ENCODE measurements at regions not wholly inside any gene's neighbourhood (a gene's known extent, or its start where the extent isn't known, plus 50 kb on each side); places are given as distances from the start of the nearest gene placed in this dataset.

DNA sequence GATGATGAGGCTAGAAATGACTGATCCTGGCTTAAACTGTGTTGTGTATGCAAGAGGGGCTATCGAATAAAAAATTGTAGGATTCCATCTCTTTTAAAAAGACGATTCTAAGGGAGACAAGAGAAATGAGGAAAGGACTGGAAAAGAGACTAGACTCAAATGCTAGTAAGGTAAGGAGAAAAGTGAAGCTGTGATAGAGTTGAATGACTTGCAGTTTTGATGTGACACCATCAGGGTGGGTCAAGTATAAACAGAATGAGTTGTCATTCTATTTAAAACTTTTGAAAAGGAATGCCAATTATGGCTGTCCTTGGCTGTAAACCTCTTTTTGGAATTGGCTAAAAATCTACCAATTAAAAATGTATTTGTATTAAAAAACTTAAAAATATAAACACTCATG is 184.5 kb upstream of the PHF14 start:
- no peak overlapping the region for H2BK5ac ChIP-seq (ENCODE audit: insufficient read length, low read length)
- Mint-ChIP-seq H3K27ac (no peak overlapping the region), H3K36me3 (ENCODE audit: insufficient read depth in 1 of 3, low read depth in 3 of 3) (no peaks in the 10 kb centered on the region), H3K4me1 (no peaks in the 10 kb centered on the region), H3K4me3 (no peak overlapping the region), H3K9me3 (no peaks in the 10 kb centered on the region), H3K27me3 (ENCODE audit: low read depth) (no peaks in the 10 kb centered on the region)
- H2AK5ac ChIP-seq (ENCODE audit: insufficient read length, low read length), result no peak overlapping the region
- no peak overlapping the region for H3K27ac ChIP-seq (ENCODE audit: insufficient read length, low read depth, low read length)
- no peak overlapping the region for H2BK12ac ChIP-seq (ENCODE audit: insufficient read length, low read depth, low read length)
- TF ChIP-seq CTCF (conservative IDR thresholded peaks at IDR 0.05), result no peak
- no peak overlapping the region for H3K4me2 ChIP-seq (ENCODE audit: insufficient read depth, insufficient read length, low read length)
- no peaks in the 10 kb centered on the region for H3K9me3 ChIP-seq (ENCODE audit: control insufficient read depth, low read depth, low read length)
- H3K18ac ChIP-seq (ENCODE audit: insufficient read length, low read depth, low read length), result no peak overlapping the region
- no peaks in the 10 kb centered on the region for H3K79me2 ChIP-seq (ENCODE audit: insufficient read depth, low read length)
- H4K5ac ChIP-seq (ENCODE audit: insufficient read length, low read depth, low read length), result no peak overlapping the region
- H4K91ac ChIP-seq (ENCODE audit: insufficient read length, low read depth, low read length), result no peak overlapping the region
- no peak overlapping the region for H3T11ph ChIP-seq (ENCODE audit: low read length)
- no peak for DNase-seq
- H3K9ac ChIP-seq (ENCODE audit: extremely low read depth, insufficient read length, low read length), result no peak overlapping the region
- H4K8ac ChIP-seq (replicated peaks; ENCODE audit: insufficient read length, low read depth, low read length), result no peak overlapping the region
- H4K20me1 ChIP-seq (ENCODE audit: control insufficient read depth, insufficient read depth, insufficient read length), result no peaks in the 10 kb centered on the region
- H3K79me1 ChIP-seq (ENCODE audit: insufficient read depth, low read depth, low read length, poor library complexity, severe bottlenecking), result no peaks in the 10 kb centered on the region
- H3K23me2 ChIP-seq (ENCODE audit: insufficient read length, low read depth, low read length, poor library complexity, severe bottlenecking), result no peaks in the 10 kb centered on the region
- H3K4ac ChIP-seq (ENCODE audit: low read depth, low read length), result no peak overlapping the region
- no CpG with 5 or more reads among the region's 2 CpGs for WGBS (ENCODE audit: extremely low coverage, insufficient read length, low lambda C conversion rate)
- no peaks in the 10 kb centered on the region for H3K27me3 ChIP-seq (ENCODE audit: insufficient read depth, low read length)
- H2AFZ ChIP-seq (ENCODE audit: low read length), result no peak overlapping the region
- H2BK20ac ChIP-seq (ENCODE audit: low read depth, low read length, poor library complexity, severe bottlenecking), result no peak overlapping the region
- H3K23ac ChIP-seq (ENCODE audit: insufficient read length, low read depth, low read length), result no peak overlapping the region
- no peak overlapping the region for H3K14ac ChIP-seq (ENCODE audit: insufficient read depth, low read length)
- H2BK15ac ChIP-seq (ENCODE audit: low read depth, low read length), result no peak overlapping the region
- no peaks in the 10 kb centered on the region for H3K4me1 ChIP-seq (ENCODE audit: insufficient read depth, low read length)
- H2BK120ac ChIP-seq (ENCODE audit: low read depth, low read length, poor library complexity, severe bottlenecking), result no peak overlapping the region
- H3K56ac ChIP-seq (ENCODE audit: insufficient read length, low read depth, low read length), result no peak overlapping the region

All from H9 (cell line).